ENCODE measurements at regions not wholly inside any gene's neighbourhood (a gene's known extent, or its start where the extent isn't known, plus 50 kb on each side); places are given as distances from the start of the nearest gene placed in this dataset.

GRCh38 chr18:66219817-66220216 lies 384.1 kb downstream of the CDH19 start:
- TF ChIP-seq CTCF (IDR thresholded peaks at IDR 0.05), result no peak
- no peak for TF ChIP-seq POLR2A (IDR thresholded peaks at IDR 0.05; ENCODE audit: low read length)
- no peak for TF ChIP-seq RFX5 (IDR thresholded peaks at IDR 0.05)
- TF ChIP-seq CEBPB (IDR thresholded peaks at IDR 0.05), result no peak
- TF ChIP-seq MAX (IDR thresholded peaks at IDR 0.05), result no peak
- no peak for TF ChIP-seq CBX8 (IDR thresholded peaks at IDR 0.05)
- no peak for TF ChIP-seq USF2 (IDR thresholded peaks at IDR 0.05)
- no peak for TF ChIP-seq EP300 (IDR thresholded peaks at IDR 0.05)
- no peak for TF ChIP-seq HDAC2 (IDR thresholded peaks at IDR 0.05)
- no peak for TF ChIP-seq KDM1A (IDR thresholded peaks at IDR 0.05; ENCODE audit: low read depth)
- no peak for TF ChIP-seq ZFP36 (IDR thresholded peaks at IDR 0.05; ENCODE audit: borderline replicate concordance, partially characterized antibody)

All from A549 (cell line).